HCT116 (cell line): ENCODE measurements at regions not wholly inside any gene's neighbourhood (a gene's known extent, or its start where the extent isn't known, plus 50 kb on each side); places are given as distances from the start of the nearest gene placed in this dataset.

Source experiments
- POLR2A ChIP-seq: IDR thresholded peaks from 2 replicates; pipeline ENCODE4 v1.7.0; 2011; ENCODE audit warnings: borderline replicate concordance; ENCODE audit not compliant: insufficient read depth, insufficient read length; ENCODE audit errors: extremely low read depth
- SP1 ChIP-seq: IDR thresholded peaks from 2 replicates; pipeline ENCODE4 v1.6.1; 2012; ENCODE audit warnings: low read depth
- TF ChIP-seq, protein P1 (sequence below), 3 experiments: fragments of 200-600 bp in 1 of 3; sonication (generic) in 1 of 3; IDR thresholded peaks in 2 of 3; conservative IDR thresholded peaks in 1 of 3; 2 replicates each; pipeline ENCODE4 v1.5.1; 2012 to 2017; ENCODE audit warnings: low read depth in 2 of 3, low read length in 2 of 3, antibody characterized with exemption in 1 of 3, borderline replicate concordance in 1 of 3, control low read depth in 1 of 3, mild to moderate bottlenecking in 1 of 3, mixed read lengths in 1 of 3, mixed run types in 1 of 3, moderate library complexity in 1 of 3; ENCODE audit not compliant: insufficient read depth in 1 of 3

- TF ChIP-seq, protein P1, sequence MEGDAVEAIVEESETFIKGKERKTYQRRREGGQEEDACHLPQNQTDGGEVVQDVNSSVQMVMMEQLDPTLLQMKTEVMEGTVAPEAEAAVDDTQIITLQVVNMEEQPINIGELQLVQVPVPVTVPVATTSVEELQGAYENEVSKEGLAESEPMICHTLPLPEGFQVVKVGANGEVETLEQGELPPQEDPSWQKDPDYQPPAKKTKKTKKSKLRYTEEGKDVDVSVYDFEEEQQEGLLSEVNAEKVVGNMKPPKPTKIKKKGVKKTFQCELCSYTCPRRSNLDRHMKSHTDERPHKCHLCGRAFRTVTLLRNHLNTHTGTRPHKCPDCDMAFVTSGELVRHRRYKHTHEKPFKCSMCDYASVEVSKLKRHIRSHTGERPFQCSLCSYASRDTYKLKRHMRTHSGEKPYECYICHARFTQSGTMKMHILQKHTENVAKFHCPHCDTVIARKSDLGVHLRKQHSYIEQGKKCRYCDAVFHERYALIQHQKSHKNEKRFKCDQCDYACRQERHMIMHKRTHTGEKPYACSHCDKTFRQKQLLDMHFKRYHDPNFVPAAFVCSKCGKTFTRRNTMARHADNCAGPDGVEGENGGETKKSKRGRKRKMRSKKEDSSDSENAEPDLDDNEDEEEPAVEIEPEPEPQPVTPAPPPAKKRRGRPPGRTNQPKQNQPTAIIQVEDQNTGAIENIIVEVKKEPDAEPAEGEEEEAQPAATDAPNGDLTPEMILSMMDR (IDR thresholded peaks at IDR 0.05 in 2 of 3, conservative IDR thresholded peaks at IDR 0.05 in 1 of 3; ENCODE audit: borderline replicate concordance in 1 of 3, insufficient read depth in 1 of 3, low read depth in 2 of 3, low read length in 2 of 3): no peak
- no peak for TF ChIP-seq POLR2A
- TF ChIP-seq SP1: no peak
Measured at GRCh38 chr2:103254611-103255010, 492.8 kb downstream of the TMEM182 start.
